ENCODE measurements at regions not wholly inside any gene's neighbourhood (a gene's known extent, or its start where the extent isn't known, plus 50 kb on each side); places are given as distances from the start of the nearest gene placed in this dataset.

- 0% methylated on average over 5 of the region's 5 CpGs for WGBS (ENCODE audit: insufficient coverage, low coverage, missing lambda C conversion rate)
- intact Hi-C loops (cut with micrococcal nuclease) = no loop called here
- Histone ChIP-seq H3K9ac (ENCODE audit: insufficient read depth in 1 of 2, low read depth in 2 of 2, low read length in 2 of 2) (no peak overlapping the region), H3K36me3 (ENCODE audit: control insufficient read depth, insufficient read depth, low read length) (no peaks in the 10 kb centered on the region), H3K79me2 (ENCODE audit: control insufficient read depth, insufficient read depth, low read length) (no peaks in the 10 kb centered on the region), H4K20me1 (replicated peaks; ENCODE audit: control insufficient read depth, insufficient read depth, low read length) (no peaks in the 10 kb centered on the region), H3K4me1 (replicated peaks in 1 of 2; ENCODE audit: control insufficient read depth in 2 of 2, insufficient read depth in 2 of 2, low read length in 2 of 2) (no peaks in the 10 kb centered on the region), H3K4me2 (ENCODE audit: insufficient read depth, low read length) (no peak overlapping the region), H3K9me3 (replicated peaks; ENCODE audit: control insufficient read depth, insufficient read depth, low read depth, low read length) (no peaks in the 10 kb centered on the region), H2AFZ (ENCODE audit: low read depth, low read length) (no peak overlapping the region), H3K27me3 (ENCODE audit: control insufficient read depth in 2 of 2, insufficient read depth in 2 of 2, low read length in 2 of 2) (no peaks in the 10 kb centered on the region), H3K27ac (ENCODE audit: extremely low read depth, low read depth, low read length) (no peak overlapping the region), H3K9me1 (ENCODE audit: control insufficient read depth, insufficient read depth, low read length) (no peaks in the 10 kb centered on the region), H3K4me3 (no peak overlapping the region)
- ChIA-PET CTCF (ENCODE audit: low intra/inter-chr PET ratio) (no interaction called here), POLR2A (no interaction called here)
- in situ Hi-C loops (cut with MboI) = no loop called here
- FAIRE-seq (no peak), DNase-seq (ENCODE audit: extremely low read depth in 1 of 4, low spot score in 3 of 4) (no peak), ATAC-seq (no peak)
- TF ChIP-seq TCF3 (CRISPR knock-in tag; IDR thresholded peaks at IDR 0.05) = no peak
- no peak for TF ChIP-seq GATAD2A (IDR thresholded peaks at IDR 0.05)
- TF ChIP-seq CBX1 (IDR thresholded peaks at IDR 0.05; ENCODE audit: low read depth) = no peak
- no peak for TF ChIP-seq JUNB (CRISPR knock-in tag; conservative IDR thresholded peaks at IDR 0.05)
- TF ChIP-seq CSDE1 (IDR thresholded peaks at IDR 0.05) = no peak
- TF ChIP-seq TCFL5 (CRISPR knock-in tag; conservative IDR thresholded peaks at IDR 0.05) = no peak
- no peak for TF ChIP-seq ZNF699 (CRISPR knock-in tag; IDR thresholded peaks at IDR 0.05; ENCODE audit: insufficient replicate concordance)
- TF ChIP-seq YBX1 (IDR thresholded peaks at IDR 0.05) = no peak
- TF ChIP-seq KLF13 (tag; IDR thresholded peaks at IDR 0.05; ENCODE audit: borderline replicate concordance, low read depth) = no peak
- TF ChIP-seq KDM2B (CRISPR knock-in tag; IDR thresholded peaks at IDR 0.05) = no peak
- no TSS peak for BruUV-seq (replicated peaks)
These were observed 97.8 kb upstream of the PDE3A start for GRCh38 chr12:20270557-20270956.

Measured in K562 (cell line).